ENCODE measurements at regions not wholly inside any gene's neighbourhood (a gene's known extent, or its start where the extent isn't known, plus 50 kb on each side); places are given as distances from the start of the nearest gene placed in this dataset.

DNA sequence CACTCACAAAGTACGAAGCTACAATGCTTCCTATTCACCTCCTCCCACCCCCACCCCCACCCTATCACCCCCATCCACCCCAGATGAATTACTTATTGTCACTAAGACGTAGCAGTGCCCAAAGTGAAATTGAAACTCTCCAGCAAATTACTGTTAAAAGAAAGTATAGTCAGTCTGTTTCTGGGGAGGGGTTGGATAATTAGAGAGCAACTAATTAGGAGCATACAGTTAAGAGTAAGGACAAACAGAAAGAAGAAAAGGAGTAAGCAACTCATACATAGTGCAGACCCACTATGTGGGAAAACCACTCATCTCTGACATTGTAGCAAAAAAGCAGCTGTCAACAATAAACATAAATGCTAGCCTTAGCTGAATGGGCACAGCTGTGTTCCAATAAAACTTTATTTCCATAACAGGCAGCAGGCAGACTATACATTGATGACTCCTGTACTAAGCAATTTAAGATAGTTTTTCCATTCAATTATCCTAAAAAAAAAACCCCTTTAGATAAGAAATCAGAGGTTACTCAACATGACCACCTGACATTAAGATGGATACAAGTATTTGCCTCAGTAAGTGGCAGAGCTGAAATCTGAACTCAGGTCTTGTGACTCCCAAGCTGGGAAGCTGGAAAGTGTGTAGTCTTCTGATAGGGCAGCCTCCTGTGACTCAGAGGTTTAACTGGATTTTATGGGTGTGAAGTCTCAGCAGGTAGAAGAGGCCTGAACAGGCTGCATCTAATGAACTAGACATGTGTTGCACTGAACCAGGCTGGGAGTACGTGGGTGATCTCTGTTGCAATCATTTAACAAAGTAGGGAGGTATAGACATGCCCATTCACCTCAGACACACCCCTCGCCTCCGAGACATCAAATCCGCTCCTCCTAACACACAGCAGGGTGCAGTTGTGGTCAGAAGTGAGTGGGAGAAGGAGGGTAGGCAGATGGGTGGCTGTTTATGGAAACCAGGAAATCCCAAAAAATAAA lies 171.8 kb upstream of the KLF7 start:
- TF ChIP-seq CTCF (conservative IDR thresholded peaks at IDR 0.05) (no peak), EZH2 (IDR thresholded peaks at IDR 0.05; ENCODE audit: low read depth) (no peak)

All from PC-9 (cell line).